Right renal pelvis (tissue), 4 donors: ENCODE measurements at regions not wholly inside any gene's neighbourhood (a gene's known extent, or its start where the extent isn't known, plus 50 kb on each side); places are given as distances from the start of the nearest gene placed in this dataset.
"Not testable (repeated sequence)": the region's sequence is repeated elsewhere in the genome, so short reads cannot be mapped to it uniquely, and the experiment has no call there.

ENCODE experiments used
- DNase-seq, 4 donors: peaks; one replicate each; pipeline ENCODE4 v3.0.0-alpha.2; 2013; ENCODE audit warnings: low read depth in 4 of 4, low spot score in 3 of 4, missing footprints in 1 of 4

- peak in 3 of 4 donors; percentile 4 to 12 (median 5) for DNase-seq
These were observed 380.3 kb upstream of the SEMA3C start for GRCh38 chr7:81298951-81299666.

GRCh38 chr7:81297317-81297716 lies 378.5 kb upstream of the SEMA3C start:
- no peak for DNase-seq

- DNase-seq, result no peak
These were observed 377.9 kb upstream of the SEMA3C start for GRCh38 chr7:81296726-81297125.

- DNase-seq, result no peak
These were observed 376.2 kb upstream of the SEMA3C start for GRCh38 chr7:81294897-81295515.

- DNase-seq, result no peak
These were observed 375.0 kb upstream of the SEMA3C start for GRCh38 chr7:81293806-81294205.

- not testable (repeated sequence) for DNase-seq
These were observed 367.9 kb upstream of the SEMA3C start for GRCh38 chr7:81286754-81287153.

- DNase-seq, result no peak
These were observed 366.5 kb upstream of the SEMA3C start for GRCh38 chr7:81285142-81285871.

GRCh38 chr7:81284576-81284975 lies 365.7 kb upstream of the SEMA3C start:
- no peak for DNase-seq

GRCh38 chr7:81280531-81280930 lies 361.7 kb upstream of the SEMA3C start:
- no peak for DNase-seq

GRCh38 chr7:81277691-81278090 lies 358.8 kb upstream of the SEMA3C start:
- no peak for DNase-seq

GRCh38 chr7:81273601-81274397 lies 354.9 kb upstream of the SEMA3C start:
- no peak for DNase-seq

GRCh38 chr7:81272176-81272575 lies 353.3 kb upstream of the SEMA3C start:
- DNase-seq, result no peak

GRCh38 chr7:81268551-81268950 lies 349.7 kb upstream of the SEMA3C start:
- no peak for DNase-seq

GRCh38 chr7:81267508-81267907 lies 348.7 kb upstream of the SEMA3C start:
- DNase-seq, result no peak

GRCh38 chr7:81264116-81264515 lies 345.3 kb upstream of the SEMA3C start:
- DNase-seq, result no peak

- no peak for DNase-seq
These were observed 341.3 kb upstream of the SEMA3C start for GRCh38 chr7:81260152-81260551.

- no peak for DNase-seq
These were observed 338.1 kb upstream of the SEMA3C start for GRCh38 chr7:81256991-81257390.

- DNase-seq, result no peak
These were observed 329.6 kb upstream of the SEMA3C start for GRCh38 chr7:81248420-81248819.

GRCh38 chr7:81247364-81247763 lies 328.5 kb upstream of the SEMA3C start:
- DNase-seq, result not testable (repeated sequence)

- no peak for DNase-seq
These were observed 326.5 kb upstream of the SEMA3C start for GRCh38 chr7:81245353-81245752.

- DNase-seq, result no peak
These were observed 325.4 kb upstream of the SEMA3C start for GRCh38 chr7:81244224-81244623.
